CD4-positive, alpha-beta T cell (primary cell): ENCODE measurements at regions not wholly inside any gene's neighbourhood (a gene's known extent, or its start where the extent isn't known, plus 50 kb on each side); places are given as distances from the start of the nearest gene placed in this dataset.

Experiments
- ATAC-seq: fragments of 200-7000 bp; cut with Tn5 transposase; one replicate; pipeline ENCODE4 v1.10.0; 2022; ENCODE audit warnings: mild to moderate bottlenecking; ENCODE audit not compliant: poor library complexity
- CTCF ChIA-PET: fragments of 350-600 bp; sonication (Branson Sonifier 250); formaldehyde crosslinking; loops from one replicate; lab custom pipeline; 2021; ENCODE audit warnings: antibody characterized with exemption, inconsistent platforms; lab: Charles Lee
- POLR2A ChIA-PET: fragments of 350-600 bp; sonication (Branson Sonifier 250); formaldehyde crosslinking; loops from one replicate; lab custom pipeline; 2021; ENCODE audit warnings: antibody characterized with exemption, inconsistent platforms; lab: Charles Lee
- DNase-seq, 14 experiments: peaks; one replicate each; pipeline ENCODE4 v3.0.0-alpha.2; 2013 to 2020; ENCODE audit warnings: mixed read lengths in 2 of 14
- H3K27ac ChIP-seq, 2 donors: one replicate each; pipeline versions ENCODE4 v1.5.1 to v1.7.0; 2013; ENCODE audit warnings: low read length in 2 of 2, low read depth in 1 of 2, mild to moderate bottlenecking in 1 of 2
- H3K27me3 ChIP-seq, 2 experiments: 1 replicate in 1 of 2; 2 replicates in 1 of 2; pipeline versions ENCODE4 v1.6.1 to v1.7.0; 2013; ENCODE audit warnings: low read length in 2 of 2, control low read depth in 1 of 2, mild to moderate bottlenecking in 1 of 2, moderate library complexity in 1 of 2; ENCODE audit not compliant: insufficient read depth in 2 of 2, control insufficient read depth in 1 of 2
- H3K36me3 ChIP-seq: one replicate; pipeline ENCODE4 v1.6.1; 2013; ENCODE audit warnings: low read length, control low read depth; ENCODE audit not compliant: insufficient read depth
- H3K4me1 ChIP-seq: one replicate; pipeline ENCODE4 v1.6.1; 2013; ENCODE audit warnings: low read length, control low read depth; ENCODE audit not compliant: insufficient read depth
- H3K4me3 ChIP-seq: one replicate; pipeline ENCODE4 v1.5.1; 2013; ENCODE audit warnings: mild to moderate bottlenecking, low read length, moderate library complexity
- H3K9me3 ChIP-seq, 2 experiments: 1 replicate in 1 of 2; 2 replicates in 1 of 2; pipeline versions ENCODE4 v1.6.1 to v1.7.0; 2013; ENCODE audit warnings: low read length in 2 of 2, mild to moderate bottlenecking in 2 of 2, control low read depth in 1 of 2, moderate library complexity in 1 of 2; ENCODE audit not compliant: control insufficient read depth in 1 of 2, insufficient read depth in 1 of 2
- H3K27ac Mint-ChIP-seq: one replicate; pipeline ENCODE4 v1.8.0; 2020; ENCODE audit warnings: mixed read lengths
- H3K27me3 Mint-ChIP-seq: one replicate; pipeline ENCODE4 v1.8.0; 2021; ENCODE audit warnings: mixed read lengths
- H3K36me3 Mint-ChIP-seq: one replicate; pipeline ENCODE4 v1.8.0; 2021; ENCODE audit warnings: low read depth, mixed read lengths
- H3K4me1 Mint-ChIP-seq: one replicate; pipeline ENCODE4 v1.8.0; 2021; ENCODE audit warnings: low read depth, mixed read lengths
- H3K4me3 Mint-ChIP-seq: one replicate; pipeline ENCODE4 v1.8.0; 2020; ENCODE audit warnings: mild to moderate bottlenecking, mixed read lengths
- H3K9me3 Mint-ChIP-seq: one replicate; pipeline ENCODE4 v1.8.0; 2020; ENCODE audit warnings: mixed read lengths
- intact Hi-C, 2 experiments: fragments of 100-400 bp; cut with DNase I in 1 of 2; cut with micrococcal nuclease in 1 of 2; formaldehyde crosslinking; loops; one replicate each; pipeline versions ENCODE4 v1.15.1 to v1.9.0; 2023 to 2025; cut with DNase I, micrococcal nuclease
- TF ChIP-seq, protein P1 (sequence below): fragments of 200-600 bp; IDR thresholded peaks from one replicate; pipeline ENCODE4 v1.8.0; 2022; ENCODE audit warnings: antibody characterized with exemption, mild to moderate bottlenecking

GRCh38 chr14:43119672-43120071 lies 1387.4 kb downstream of the FSCB start:
- CTCF ChIA-PET = no interaction called here
- Mint-ChIP-seq H3K9me3 (peaks cover 11% of the 10 kb centered on the region), H3K4me1 (no peaks in the 10 kb centered on the region)

GRCh38 chr14:43116341-43116740 lies 1390.7 kb downstream of the FSCB start:
- H3K4me3 Mint-ChIP-seq = no peak overlapping the region
- ChIA-PET CTCF (no interaction called here), POLR2A (no interaction called here)
- H3K9me3 ChIP-seq = peaks cover 7 to 17% of the 10 kb centered on the region in 2 experiments
- no peak overlapping the region for H3K27ac Mint-ChIP-seq
- no peaks in the 10 kb centered on the region for H3K4me1 ChIP-seq
- DNase-seq (no peak), ATAC-seq (no peak)
- TF ChIP-seq, protein P1, sequence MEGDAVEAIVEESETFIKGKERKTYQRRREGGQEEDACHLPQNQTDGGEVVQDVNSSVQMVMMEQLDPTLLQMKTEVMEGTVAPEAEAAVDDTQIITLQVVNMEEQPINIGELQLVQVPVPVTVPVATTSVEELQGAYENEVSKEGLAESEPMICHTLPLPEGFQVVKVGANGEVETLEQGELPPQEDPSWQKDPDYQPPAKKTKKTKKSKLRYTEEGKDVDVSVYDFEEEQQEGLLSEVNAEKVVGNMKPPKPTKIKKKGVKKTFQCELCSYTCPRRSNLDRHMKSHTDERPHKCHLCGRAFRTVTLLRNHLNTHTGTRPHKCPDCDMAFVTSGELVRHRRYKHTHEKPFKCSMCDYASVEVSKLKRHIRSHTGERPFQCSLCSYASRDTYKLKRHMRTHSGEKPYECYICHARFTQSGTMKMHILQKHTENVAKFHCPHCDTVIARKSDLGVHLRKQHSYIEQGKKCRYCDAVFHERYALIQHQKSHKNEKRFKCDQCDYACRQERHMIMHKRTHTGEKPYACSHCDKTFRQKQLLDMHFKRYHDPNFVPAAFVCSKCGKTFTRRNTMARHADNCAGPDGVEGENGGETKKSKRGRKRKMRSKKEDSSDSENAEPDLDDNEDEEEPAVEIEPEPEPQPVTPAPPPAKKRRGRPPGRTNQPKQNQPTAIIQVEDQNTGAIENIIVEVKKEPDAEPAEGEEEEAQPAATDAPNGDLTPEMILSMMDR = no peak
- H3K4me3 ChIP-seq = no peak overlapping the region
- H3K9me3 Mint-ChIP-seq = peaks cover 11% of the 10 kb centered on the region
- no peaks in the 10 kb centered on the region for H3K4me1 Mint-ChIP-seq
- no peaks in the 10 kb centered on the region for H3K36me3 Mint-ChIP-seq
- no peak overlapping the region for H3K27ac ChIP-seq
- H3K36me3 ChIP-seq = no peaks in the 10 kb centered on the region
- no peaks in the 10 kb centered on the region for H3K27me3 ChIP-seq
- H3K27me3 Mint-ChIP-seq = no peaks in the 10 kb centered on the region
- intact Hi-C loops = no loop called here

More at GRCh38 chr14:43119672-43120071, 1387.4 kb downstream of the FSCB start:
- H3K4me3 Mint-ChIP-seq = no peak overlapping the region
- no peak overlapping the region for H3K27ac Mint-ChIP-seq
- H3K36me3 Mint-ChIP-seq = no peaks in the 10 kb centered on the region
- Histone ChIP-seq H3K27me3 (no peaks in the 10 kb centered on the region), H3K4me3 (no peak overlapping the region), H3K4me1 (no peaks in the 10 kb centered on the region), H3K36me3 (no peaks in the 10 kb centered on the region), H3K9me3 (peaks cover 7 to 10% of the 10 kb centered on the region in 2 experiments), H3K27ac (no peak overlapping the region)
- ATAC-seq (no peak), DNase-seq (no peak)
- POLR2A ChIA-PET = no interaction called here
- H3K27me3 Mint-ChIP-seq = no peaks in the 10 kb centered on the region
- TF ChIP-seq, protein P1 = no peak
- intact Hi-C loops = no loop called here

GRCh38 chr14:43105305-43105704 lies 1401.8 kb downstream of the FSCB start:
- Histone ChIP-seq H3K36me3 (no peaks in the 10 kb centered on the region), H3K9me3 (peaks cover 0 to 5% of the 10 kb centered on the region in 2 experiments), H3K4me1 (no peaks in the 10 kb centered on the region), H3K27ac (no peak overlapping the region), H3K27me3 (no peaks in the 10 kb centered on the region), H3K4me3 (no peak overlapping the region)
- ChIA-PET POLR2A (no interaction called here), CTCF (no interaction called here)
- intact Hi-C loops = no loop called here
- no peaks in the 10 kb centered on the region for H3K27me3 Mint-ChIP-seq
- ATAC-seq (no peak), DNase-seq (no peak)
- peaks cover 19% of the 10 kb centered on the region for H3K9me3 Mint-ChIP-seq
- no peak overlapping the region for H3K4me3 Mint-ChIP-seq
- no peak overlapping the region for H3K27ac Mint-ChIP-seq
- H3K4me1 Mint-ChIP-seq = no peaks in the 10 kb centered on the region
- TF ChIP-seq, protein P1 = no peak
- no peaks in the 10 kb centered on the region for H3K36me3 Mint-ChIP-seq
